ENCODE measurements at regions not wholly inside any gene's neighbourhood (a gene's known extent, or its start where the extent isn't known, plus 50 kb on each side); places are given as distances from the start of the nearest gene placed in this dataset.

- TF ChIP-seq CHD7 (IDR thresholded peaks at IDR 0.05; ENCODE audit: insufficient replicate concordance, low read length) (no peak), TEAD4 (IDR thresholded peaks at IDR 0.05; ENCODE audit: low read depth, low read length) (no peak), BRCA1 (IDR thresholded peaks at IDR 0.05; ENCODE audit: low read depth, low read length) (no peak), KDM1A (IDR thresholded peaks at IDR 0.05; ENCODE audit: borderline replicate concordance, low read length) (no peak), USF2 (IDR thresholded peaks at IDR 0.05; ENCODE audit: low read length) (no peak), E2F6 (IDR thresholded peaks at IDR 0.05) (no peak), EZH2 (IDR thresholded peaks at IDR 0.05; ENCODE audit: low read depth, low read length, severe bottlenecking) (no peak), SP1 (IDR thresholded peaks at IDR 0.05; ENCODE audit: low read depth, low read length) (no peak)
- TF ChIP-seq, protein P1, sequence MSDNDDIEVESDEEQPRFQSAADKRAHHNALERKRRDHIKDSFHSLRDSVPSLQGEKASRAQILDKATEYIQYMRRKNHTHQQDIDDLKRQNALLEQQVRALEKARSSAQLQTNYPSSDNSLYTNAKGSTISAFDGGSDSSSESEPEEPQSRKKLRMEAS (IDR thresholded peaks at IDR 0.05): no peak
Observed at GRCh38 chr10:112896273-112896672, 53.8 kb upstream of the TCF7L2 start (continued).
